ENCODE measurements at regions not wholly inside any gene's neighbourhood (a gene's known extent, or its start where the extent isn't known, plus 50 kb on each side); places are given as distances from the start of the nearest gene placed in this dataset.

- no peak overlapping the region for H3K4me2 ChIP-seq (ENCODE audit: low read length)
- H3K4me3 ChIP-seq (ENCODE audit: low read depth, low read length), result no peak overlapping the region
- H2BK120ac ChIP-seq (ENCODE audit: insufficient read depth, low read length, poor library complexity), result no peak overlapping the region
- H2BK12ac ChIP-seq (ENCODE audit: low read length), result no peak overlapping the region
- no peak overlapping the region for H3K9ac ChIP-seq (ENCODE audit: low read length)
- H3K4me1 ChIP-seq (ENCODE audit: control insufficient read depth in 1 of 2, insufficient read depth in 2 of 2, low read length in 2 of 2), result no peaks in the 10 kb centered on the region
- no peak overlapping the region for H3K23ac ChIP-seq (ENCODE audit: low read length)
- H3K79me2 ChIP-seq (ENCODE audit: control insufficient read depth, insufficient read depth, low read length, poor library complexity), result no peaks in the 10 kb centered on the region
- no peaks in the 10 kb centered on the region for H3K27me3 ChIP-seq (ENCODE audit: insufficient read depth, low read length)
- H2AK5ac ChIP-seq (ENCODE audit: low read length), result no peak overlapping the region
- H3K4ac ChIP-seq (ENCODE audit: low read depth, low read length), result no peak overlapping the region
- H3K14ac ChIP-seq (ENCODE audit: low read length), result no peak overlapping the region
- no peaks in the 10 kb centered on the region for H3K79me1 ChIP-seq (ENCODE audit: low read length)
- DNase-seq, result no peak
- H3K36me3 ChIP-seq (ENCODE audit: control insufficient read depth in 1 of 2, insufficient read depth in 2 of 2, low read length in 2 of 2), result no peaks in the 10 kb centered on the region
- H4K12ac ChIP-seq (ENCODE audit: low read depth, low read length), result no peak overlapping the region
- H3K27ac ChIP-seq (ENCODE audit: low read depth, low read length), result no peak overlapping the region
- H3K9me3 ChIP-seq (ENCODE audit: insufficient read depth, low read depth, low read length), result no peaks in the 10 kb centered on the region
- no peak overlapping the region for H3K18ac ChIP-seq (ENCODE audit: low read length)
- WGBS (ENCODE audit: extremely low coverage, insufficient coverage, insufficient read length), result no CpG with 5 or more reads among the region's 4 CpGs
- no peak overlapping the region for H2BK5ac ChIP-seq (ENCODE audit: low read depth, low read length, poor library complexity)
- H2AFZ ChIP-seq (ENCODE audit: insufficient read depth, low read length, poor library complexity), result no peak overlapping the region
- H4K91ac ChIP-seq (ENCODE audit: low read depth, low read length), result no peak overlapping the region
- no peak overlapping the region for H4K8ac ChIP-seq (ENCODE audit: low read depth, low read length)
Measured at GRCh38 chr7:46607176-46607575, 686.1 kb upstream of the IGFBP3 start.

GRCh38 chr7:46606761-46607160 lies 685.7 kb upstream of the IGFBP3 start:
- no CpG with 5 or more reads among the region's 3 CpGs for WGBS (ENCODE audit: extremely low coverage, insufficient coverage, insufficient read length)
- Histone ChIP-seq H2AFZ (ENCODE audit: insufficient read depth, low read length, poor library complexity) (no peak overlapping the region), H3K9ac (ENCODE audit: low read length) (no peak overlapping the region), H2BK12ac (ENCODE audit: low read length) (no peak overlapping the region), H2BK5ac (ENCODE audit: low read depth, low read length, poor library complexity) (no peak overlapping the region), H4K91ac (ENCODE audit: low read depth, low read length) (no peak overlapping the region), H3K4me3 (ENCODE audit: low read depth, low read length) (no peak overlapping the region), H3K18ac (ENCODE audit: low read length) (no peak overlapping the region), H3K4ac (ENCODE audit: low read depth, low read length) (no peak overlapping the region), H2BK120ac (ENCODE audit: insufficient read depth, low read length, poor library complexity) (no peak overlapping the region), H3K79me1 (ENCODE audit: low read length) (no peaks in the 10 kb centered on the region), H3K4me1 (ENCODE audit: control insufficient read depth in 1 of 2, insufficient read depth in 2 of 2, low read length in 2 of 2) (no peaks in the 10 kb centered on the region), H3K79me2 (ENCODE audit: control insufficient read depth, insufficient read depth, low read length, poor library complexity) (no peaks in the 10 kb centered on the region), H3K4me2 (ENCODE audit: low read length) (no peak overlapping the region), H3K9me3 (ENCODE audit: insufficient read depth, low read depth, low read length) (no peaks in the 10 kb centered on the region), H3K23ac (ENCODE audit: low read length) (no peak overlapping the region), H3K27ac (ENCODE audit: low read depth, low read length) (no peak overlapping the region), H4K8ac (ENCODE audit: low read depth, low read length) (no peak overlapping the region), H3K14ac (ENCODE audit: low read length) (no peak overlapping the region), H3K36me3 (ENCODE audit: control insufficient read depth in 1 of 2, insufficient read depth in 2 of 2, low read length in 2 of 2) (no peaks in the 10 kb centered on the region), H4K12ac (ENCODE audit: low read depth, low read length) (no peak overlapping the region), H3K27me3 (ENCODE audit: insufficient read depth, low read length) (no peaks in the 10 kb centered on the region), H2AK5ac (ENCODE audit: low read length) (no peak overlapping the region)
- no peak for DNase-seq

- H3K4me1 ChIP-seq (ENCODE audit: control insufficient read depth in 1 of 2, insufficient read depth in 2 of 2, low read length in 2 of 2), result no peaks in the 10 kb centered on the region
- no peak for DNase-seq
- H4K12ac ChIP-seq (ENCODE audit: low read depth, low read length), result no peak overlapping the region
- no peak overlapping the region for H3K14ac ChIP-seq (ENCODE audit: low read length)
- H3K4me3 ChIP-seq (ENCODE audit: low read depth, low read length), result no peak overlapping the region
- H4K91ac ChIP-seq (ENCODE audit: low read depth, low read length), result no peak overlapping the region
- H2BK120ac ChIP-seq (ENCODE audit: insufficient read depth, low read length, poor library complexity), result no peak overlapping the region
- no peaks in the 10 kb centered on the region for H3K36me3 ChIP-seq (ENCODE audit: control insufficient read depth in 1 of 2, insufficient read depth in 2 of 2, low read length in 2 of 2)
- no peak overlapping the region for H2BK12ac ChIP-seq (ENCODE audit: low read length)
- H3K79me2 ChIP-seq (ENCODE audit: control insufficient read depth, insufficient read depth, low read length, poor library complexity), result no peaks in the 10 kb centered on the region
- no peaks in the 10 kb centered on the region for H3K27me3 ChIP-seq (ENCODE audit: insufficient read depth, low read length)
- no peak overlapping the region for H2AFZ ChIP-seq (ENCODE audit: insufficient read depth, low read length, poor library complexity)
- no peak overlapping the region for H3K18ac ChIP-seq (ENCODE audit: low read length)
- H4K8ac ChIP-seq (ENCODE audit: low read depth, low read length), result no peak overlapping the region
- no peak overlapping the region for H2BK5ac ChIP-seq (ENCODE audit: low read depth, low read length, poor library complexity)
- H2AK5ac ChIP-seq (ENCODE audit: low read length), result no peak overlapping the region
- H3K9ac ChIP-seq (ENCODE audit: low read length), result no peak overlapping the region
- H3K27ac ChIP-seq (ENCODE audit: low read depth, low read length), result no peak overlapping the region
- H3K4me2 ChIP-seq (ENCODE audit: low read length), result no peak overlapping the region
- H3K9me3 ChIP-seq (ENCODE audit: insufficient read depth, low read depth, low read length), result no peaks in the 10 kb centered on the region
- no peak overlapping the region for H3K4ac ChIP-seq (ENCODE audit: low read depth, low read length)
- no CpG with 5 or more reads among the region's 3 CpGs for WGBS (ENCODE audit: extremely low coverage, insufficient coverage, insufficient read length)
- no peak overlapping the region for H3K23ac ChIP-seq (ENCODE audit: low read length)
- H3K79me1 ChIP-seq (ENCODE audit: low read length), result no peaks in the 10 kb centered on the region
Measured at GRCh38 chr7:46604241-46604661, 683.2 kb upstream of the IGFBP3 start.

- Histone ChIP-seq H3K36me3 (ENCODE audit: control insufficient read depth in 1 of 2, insufficient read depth in 2 of 2, low read length in 2 of 2) (no peaks in the 10 kb centered on the region), H3K9me3 (ENCODE audit: insufficient read depth, low read depth, low read length) (no peaks in the 10 kb centered on the region), H3K79me1 (ENCODE audit: low read length) (no peaks in the 10 kb centered on the region), H3K14ac (ENCODE audit: low read length) (no peak overlapping the region), H3K4me1 (ENCODE audit: control insufficient read depth in 1 of 2, insufficient read depth in 2 of 2, low read length in 2 of 2) (no peaks in the 10 kb centered on the region), H3K4me2 (ENCODE audit: low read length) (no peak overlapping the region), H3K27me3 (ENCODE audit: insufficient read depth, low read length) (no peaks in the 10 kb centered on the region), H4K91ac (ENCODE audit: low read depth, low read length) (no peak overlapping the region), H4K12ac (ENCODE audit: low read depth, low read length) (no peak overlapping the region), H2BK12ac (ENCODE audit: low read length) (no peak overlapping the region), H3K18ac (ENCODE audit: low read length) (no peak overlapping the region), H3K79me2 (ENCODE audit: control insufficient read depth, insufficient read depth, low read length, poor library complexity) (no peaks in the 10 kb centered on the region), H3K4ac (ENCODE audit: low read depth, low read length) (no peak overlapping the region), H3K23ac (ENCODE audit: low read length) (no peak overlapping the region), H2AFZ (ENCODE audit: insufficient read depth, low read length, poor library complexity) (no peak overlapping the region), H2BK120ac (ENCODE audit: insufficient read depth, low read length, poor library complexity) (no peak overlapping the region), H3K9ac (ENCODE audit: low read length) (no peak overlapping the region), H2AK5ac (ENCODE audit: low read length) (no peak overlapping the region), H3K27ac (ENCODE audit: low read depth, low read length) (no peak overlapping the region), H3K4me3 (ENCODE audit: low read depth, low read length) (no peak overlapping the region), H2BK5ac (ENCODE audit: low read depth, low read length, poor library complexity) (no peak overlapping the region), H4K8ac (ENCODE audit: low read depth, low read length) (no peak overlapping the region)
- peak in 1 of 2 donors; percentile 12 for DNase-seq
- no CpG with 5 or more reads among the region's 11 CpGs for WGBS (ENCODE audit: extremely low coverage, insufficient coverage, insufficient read length)
Measured at GRCh38 chr7:46603780-46604179, 682.7 kb upstream of the IGFBP3 start.
